Vagina (tissue), 2 donors: ENCODE measurements at regions not wholly inside any gene's neighbourhood (a gene's known extent, or its start where the extent isn't known, plus 50 kb on each side); places are given as distances from the start of the nearest gene placed in this dataset.

Source experiments
- DNase-seq, 2 donors: peaks; one replicate each; pipeline ENCODE4 v3.0.0-alpha.2; 2017; ENCODE audit errors: extremely low spot score in 2 of 2
- H3K27ac ChIP-seq: fragments of 200-600 bp; sonication (generic); one replicate; pipeline ENCODE4 v1.5.1; 2019
- H3K27me3 ChIP-seq: fragments of 200-600 bp; sonication (generic); one replicate; pipeline ENCODE4 v1.5.1; 2019
- H3K36me3 ChIP-seq, 2 donors: fragments of 200-600 bp; sonication (generic); one replicate each; pipeline ENCODE4 v1.5.1; 2017 to 2019
- H3K4me1 ChIP-seq: fragments of 200-600 bp; sonication (generic); one replicate; pipeline ENCODE4 v1.5.1; 2019
- H3K4me3 ChIP-seq, 2 donors: fragments of 200-600 bp; sonication (generic); 1 replicate in 1 of 2; 2 replicates in 1 of 2; pipeline ENCODE4 v1.5.1; 2016 to 2019
- H3K9me3 ChIP-seq: fragments of 200-600 bp; sonication (generic); one replicate; pipeline ENCODE4 v1.5.1; 2019
- POLR2A ChIP-seq, 2 donors: fragments of 450-650 bp; IDR thresholded peaks; one replicate each; pipeline ENCODE4 v1.6.1; 2017; ENCODE audit warnings: antibody characterized with exemption in 2 of 2, mild to moderate bottlenecking in 2 of 2, moderate library complexity in 2 of 2
- POLR2AphosphoS5 ChIP-seq, 2 donors: sonication (generic); formaldehyde crosslinking; IDR thresholded peaks; one replicate each; pipeline ENCODE4 v1.9.0; 2017; ENCODE audit warnings: antibody characterized with exemption in 2 of 2, mild to moderate bottlenecking in 2 of 2, low read depth in 1 of 2; ENCODE audit not compliant: insufficient read depth in 1 of 2
- intact Hi-C: fragments of 100-400 bp; cut with DNase I; formaldehyde crosslinking; loops from one replicate; pipeline ENCODE4 v1.15.1; 2023
- TF ChIP-seq, protein P1 (sequence below), 3 experiments: fragments of 450-650 bp in 2 of 3; fragments of 200-600 bp in 1 of 3; sonication (generic) in 1 of 3; IDR thresholded peaks; one replicate each; pipeline ENCODE4 v1.5.1; 2017 to 2019; ENCODE audit warnings: antibody characterized with exemption in 3 of 3, mild to moderate bottlenecking in 2 of 3, moderate library complexity in 2 of 3

DNA sequence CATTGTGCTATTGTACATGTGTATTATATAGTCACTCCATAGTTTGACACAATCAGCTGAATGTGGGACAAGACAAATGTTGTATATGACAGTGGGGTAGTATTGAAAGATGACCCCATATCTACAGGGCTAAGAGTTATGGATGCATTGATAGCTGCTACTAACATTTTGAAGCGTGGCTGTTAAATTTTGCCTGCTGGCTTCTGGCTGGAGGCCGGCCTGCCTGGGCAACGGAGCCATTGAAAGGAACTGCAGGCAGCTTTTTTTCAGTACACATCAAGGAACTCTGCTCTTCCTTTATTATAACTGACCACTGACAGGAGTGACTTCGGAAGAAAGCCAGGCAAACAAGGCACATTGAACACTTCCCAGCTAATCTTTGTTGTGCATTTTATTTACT lies 76.1 kb upstream of the TMEM33 start:
- no peaks in the 10 kb centered on the region for H3K4me1 ChIP-seq
- H3K9me3 ChIP-seq: no peaks in the 10 kb centered on the region
- H3K27ac ChIP-seq: no peak overlapping the region
- intact Hi-C loops: no loop called here
- H3K27me3 ChIP-seq: no peaks in the 10 kb centered on the region
- DNase-seq: no peak
- no peak overlapping the region for H3K4me3 ChIP-seq
- no peaks in the 10 kb centered on the region for H3K36me3 ChIP-seq
- TF ChIP-seq POLR2AphosphoS5 (IDR thresholded peaks at IDR 0.05; ENCODE audit: insufficient read depth in 1 of 2, low read depth in 1 of 2) (no peak), POLR2A (IDR thresholded peaks at IDR 0.05) (no peak)
- TF ChIP-seq, protein P1, sequence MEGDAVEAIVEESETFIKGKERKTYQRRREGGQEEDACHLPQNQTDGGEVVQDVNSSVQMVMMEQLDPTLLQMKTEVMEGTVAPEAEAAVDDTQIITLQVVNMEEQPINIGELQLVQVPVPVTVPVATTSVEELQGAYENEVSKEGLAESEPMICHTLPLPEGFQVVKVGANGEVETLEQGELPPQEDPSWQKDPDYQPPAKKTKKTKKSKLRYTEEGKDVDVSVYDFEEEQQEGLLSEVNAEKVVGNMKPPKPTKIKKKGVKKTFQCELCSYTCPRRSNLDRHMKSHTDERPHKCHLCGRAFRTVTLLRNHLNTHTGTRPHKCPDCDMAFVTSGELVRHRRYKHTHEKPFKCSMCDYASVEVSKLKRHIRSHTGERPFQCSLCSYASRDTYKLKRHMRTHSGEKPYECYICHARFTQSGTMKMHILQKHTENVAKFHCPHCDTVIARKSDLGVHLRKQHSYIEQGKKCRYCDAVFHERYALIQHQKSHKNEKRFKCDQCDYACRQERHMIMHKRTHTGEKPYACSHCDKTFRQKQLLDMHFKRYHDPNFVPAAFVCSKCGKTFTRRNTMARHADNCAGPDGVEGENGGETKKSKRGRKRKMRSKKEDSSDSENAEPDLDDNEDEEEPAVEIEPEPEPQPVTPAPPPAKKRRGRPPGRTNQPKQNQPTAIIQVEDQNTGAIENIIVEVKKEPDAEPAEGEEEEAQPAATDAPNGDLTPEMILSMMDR (IDR thresholded peaks at IDR 0.05): no peak

- Histone ChIP-seq H3K9me3 (no peaks in the 10 kb centered on the region), H3K4me1 (no peaks in the 10 kb centered on the region), H3K27ac (no peak overlapping the region), H3K36me3 (no peaks in the 10 kb centered on the region), H3K4me3 (no peak overlapping the region), H3K27me3 (no peaks in the 10 kb centered on the region)
- no peak for DNase-seq
- TF ChIP-seq, protein P1 (IDR thresholded peaks at IDR 0.05): no peak
- TF ChIP-seq POLR2AphosphoS5 (IDR thresholded peaks at IDR 0.05; ENCODE audit: insufficient read depth in 1 of 2, low read depth in 1 of 2) (no peak), POLR2A (IDR thresholded peaks at IDR 0.05) (no peak)
- intact Hi-C loops: no loop called here
Measured at GRCh38 chr4:41857226-41857641, 78.0 kb upstream of the TMEM33 start.

GRCh38 chr4:41856797-41857196 lies 78.4 kb upstream of the TMEM33 start:
- no peak overlapping the region for H3K4me3 ChIP-seq
- no peak for DNase-seq

GRCh38 chr4:41853973-41854372 lies 81.3 kb upstream of the TMEM33 start:
- H3K27me3 ChIP-seq: no peaks in the 10 kb centered on the region
- TF ChIP-seq POLR2AphosphoS5 (IDR thresholded peaks at IDR 0.05; ENCODE audit: insufficient read depth in 1 of 2, low read depth in 1 of 2): no peak
- TF ChIP-seq POLR2A (IDR thresholded peaks at IDR 0.05): no peak
- TF ChIP-seq, protein P1 (IDR thresholded peaks at IDR 0.05): no peak
- H3K27ac ChIP-seq: no peak overlapping the region
- DNase-seq: no peak
- intact Hi-C loops: no loop called here
- no peaks in the 10 kb centered on the region for H3K4me1 ChIP-seq
- no peaks in the 10 kb centered on the region for H3K9me3 ChIP-seq
- no peaks in the 10 kb centered on the region for H3K36me3 ChIP-seq
- H3K4me3 ChIP-seq: no peak overlapping the region

More at GRCh38 chr4:41856797-41857196, 78.4 kb upstream of the TMEM33 start:
- TF ChIP-seq, protein P1 (IDR thresholded peaks at IDR 0.05): no peak
- TF ChIP-seq POLR2AphosphoS5 (IDR thresholded peaks at IDR 0.05; ENCODE audit: insufficient read depth in 1 of 2, low read depth in 1 of 2): no peak
- TF ChIP-seq POLR2A (IDR thresholded peaks at IDR 0.05): no peak
- intact Hi-C loops: no loop called here
- Histone ChIP-seq H3K27me3 (no peaks in the 10 kb centered on the region), H3K9me3 (no peaks in the 10 kb centered on the region), H3K27ac (no peak overlapping the region), H3K4me1 (no peaks in the 10 kb centered on the region), H3K36me3 (no peaks in the 10 kb centered on the region)

GRCh38 chr4:41852229-41852628 lies 83.0 kb upstream of the TMEM33 start:
- Histone ChIP-seq H3K4me3 (no peak overlapping the region), H3K9me3 (no peaks in the 10 kb centered on the region), H3K27me3 (no peaks in the 10 kb centered on the region), H3K36me3 (no peaks in the 10 kb centered on the region), H3K27ac (no peak overlapping the region), H3K4me1 (no peaks in the 10 kb centered on the region)
- TF ChIP-seq, protein P1 (IDR thresholded peaks at IDR 0.05): no peak
- no peak for TF ChIP-seq POLR2A (IDR thresholded peaks at IDR 0.05)
- no peak for TF ChIP-seq POLR2AphosphoS5 (IDR thresholded peaks at IDR 0.05; ENCODE audit: insufficient read depth in 1 of 2, low read depth in 1 of 2)
- no peak for DNase-seq
- intact Hi-C loops: no loop called here
